Stimulated activated effector memory CD8-positive, alpha-beta T cell treated with anti-CD3 and anti-CD28 coated beads, Interleukin-12 subunit alpha, Interleukin-12 subunit beta, amount 100 ng/mL, for 72 hours (primary cell): ENCODE measurements at regions not wholly inside any gene's neighbourhood (a gene's known extent, or its start where the extent isn't known, plus 50 kb on each side); places are given as distances from the start of the nearest gene placed in this dataset.

Experiments used
- ATAC-seq: fragments of 150-1000 bp; cut with Tn5 transposase; 2 replicates; pipeline ENCODE4 v1.10.0; 2021
- DNase-seq, 2 donors: peaks; one replicate each; pipeline ENCODE4 v3.0.0; 2021 to 2022; ENCODE audit warnings: low spot score in 2 of 2
- H3K27ac Mint-ChIP-seq: one replicate; pipeline ENCODE4 v1.8.0; 2022; ENCODE audit warnings: mild to moderate bottlenecking, mixed read lengths
- H3K36me3 Mint-ChIP-seq: one replicate; pipeline ENCODE4 v1.8.0; 2022; ENCODE audit warnings: mild to moderate bottlenecking, mixed read lengths
- H3K4me1 Mint-ChIP-seq: one replicate; pipeline ENCODE4 v1.8.0; 2022; ENCODE audit warnings: mixed read lengths
- H3K4me3 Mint-ChIP-seq: one replicate; pipeline ENCODE4 v1.8.0; 2022; ENCODE audit warnings: mild to moderate bottlenecking, mixed read lengths
- H3K9me3 Mint-ChIP-seq: one replicate; pipeline ENCODE4 v1.8.0; 2022; ENCODE audit warnings: mixed read lengths

- Mint-ChIP-seq H3K4me1 (no peaks in the 10 kb centered on the region), H3K9me3 (peaks cover 7% of the 10 kb centered on the region), H3K4me3 (no peak overlapping the region), H3K27ac (no peak overlapping the region), H3K36me3 (no peaks in the 10 kb centered on the region)
- no peak for ATAC-seq
- DNase-seq = no peak
Observed at GRCh38 chr2:156083763-156084493, 248.6 kb downstream of the NR4A2 start.

GRCh38 chr2:156079845-156080244 is 252.7 kb downstream of the NR4A2 start:
- H3K36me3 Mint-ChIP-seq = no peaks in the 10 kb centered on the region
- ATAC-seq = no peak
- DNase-seq = no peak
- no peak overlapping the region for H3K27ac Mint-ChIP-seq
- peaks cover 7% of the 10 kb centered on the region for H3K9me3 Mint-ChIP-seq
- no peak overlapping the region for H3K4me3 Mint-ChIP-seq
- no peaks in the 10 kb centered on the region for H3K4me1 Mint-ChIP-seq

GRCh38 chr2:156077041-156077742 is 255.3 kb downstream of the NR4A2 start:
- ATAC-seq (no peak), DNase-seq (no peak)
- no peak overlapping the region for H3K4me3 Mint-ChIP-seq
- no peak overlapping the region for H3K27ac Mint-ChIP-seq
- H3K36me3 Mint-ChIP-seq = no peaks in the 10 kb centered on the region
- H3K4me1 Mint-ChIP-seq = no peaks in the 10 kb centered on the region
- peaks cover 3% of the 10 kb centered on the region for H3K9me3 Mint-ChIP-seq

GRCh38 chr2:156065912-156066311 is 266.6 kb downstream of the NR4A2 start:
- DNase-seq (no peak), ATAC-seq (no peak)
- no peaks in the 10 kb centered on the region for H3K36me3 Mint-ChIP-seq
- no peak overlapping the region for H3K27ac Mint-ChIP-seq
- no peak overlapping the region for H3K4me3 Mint-ChIP-seq
- H3K4me1 Mint-ChIP-seq = no peaks in the 10 kb centered on the region
- no peaks in the 10 kb centered on the region for H3K9me3 Mint-ChIP-seq

GRCh38 chr2:156064540-156064939 is 268.0 kb downstream of the NR4A2 start:
- ATAC-seq (no peak), DNase-seq (no peak)
- no peak overlapping the region for H3K27ac Mint-ChIP-seq
- no peaks in the 10 kb centered on the region for H3K36me3 Mint-ChIP-seq
- H3K9me3 Mint-ChIP-seq = no peaks in the 10 kb centered on the region
- H3K4me1 Mint-ChIP-seq = no peaks in the 10 kb centered on the region
- no peak overlapping the region for H3K4me3 Mint-ChIP-seq

- DNase-seq (no peak), ATAC-seq (no peak)
- Mint-ChIP-seq H3K4me3 (no peak overlapping the region), H3K9me3 (no peaks in the 10 kb centered on the region), H3K27ac (no peak overlapping the region), H3K4me1 (no peaks in the 10 kb centered on the region), H3K36me3 (no peaks in the 10 kb centered on the region)
Observed at GRCh38 chr2:156057647-156058046, 274.9 kb downstream of the NR4A2 start.

GRCh38 chr2:156054983-156055382 is 277.5 kb downstream of the NR4A2 start:
- no peaks in the 10 kb centered on the region for H3K36me3 Mint-ChIP-seq
- DNase-seq (no peak), ATAC-seq (no peak)
- H3K27ac Mint-ChIP-seq = no peak overlapping the region
- no peaks in the 10 kb centered on the region for H3K4me1 Mint-ChIP-seq
- H3K9me3 Mint-ChIP-seq = no peaks in the 10 kb centered on the region
- no peak overlapping the region for H3K4me3 Mint-ChIP-seq

- ATAC-seq = no peak
Observed at GRCh38 chr2:156046900-156047299, 285.6 kb downstream of the NR4A2 start.

GRCh38 chr2:156042895-156043294 is 289.6 kb downstream of the NR4A2 start:
- ATAC-seq (no peak), DNase-seq (no peak)
- no peak overlapping the region for H3K27ac Mint-ChIP-seq
- H3K4me3 Mint-ChIP-seq = no peak overlapping the region
- H3K36me3 Mint-ChIP-seq = no peaks in the 10 kb centered on the region
- no peaks in the 10 kb centered on the region for H3K4me1 Mint-ChIP-seq
- H3K9me3 Mint-ChIP-seq = no peaks in the 10 kb centered on the region

More at GRCh38 chr2:156046900-156047299, 285.6 kb downstream of the NR4A2 start:
- Mint-ChIP-seq H3K9me3 (no peaks in the 10 kb centered on the region), H3K27ac (no peak overlapping the region), H3K36me3 (no peaks in the 10 kb centered on the region), H3K4me3 (no peak overlapping the region), H3K4me1 (no peaks in the 10 kb centered on the region)
- DNase-seq = no peak

GRCh38 chr2:156038021-156038420 is 294.5 kb downstream of the NR4A2 start:
- Mint-ChIP-seq H3K36me3 (no peaks in the 10 kb centered on the region), H3K27ac (no peak overlapping the region), H3K4me1 (no peaks in the 10 kb centered on the region), H3K9me3 (no peaks in the 10 kb centered on the region), H3K4me3 (no peak overlapping the region)
- DNase-seq (no peak), ATAC-seq (peak; percentile 44)

GRCh38 chr2:156037482-156037881 is 295.0 kb downstream of the NR4A2 start:
- no peaks in the 10 kb centered on the region for H3K9me3 Mint-ChIP-seq
- DNase-seq (no peak), ATAC-seq (no peak)
- no peak overlapping the region for H3K27ac Mint-ChIP-seq
- no peaks in the 10 kb centered on the region for H3K36me3 Mint-ChIP-seq
- no peaks in the 10 kb centered on the region for H3K4me1 Mint-ChIP-seq
- H3K4me3 Mint-ChIP-seq = no peak overlapping the region

- DNase-seq (no peak), ATAC-seq (no peak)
- Mint-ChIP-seq H3K4me1 (no peaks in the 10 kb centered on the region), H3K36me3 (no peaks in the 10 kb centered on the region), H3K4me3 (no peak overlapping the region), H3K9me3 (no peaks in the 10 kb centered on the region), H3K27ac (no peak overlapping the region)
Observed at GRCh38 chr2:156031121-156031520, 301.4 kb downstream of the NR4A2 start.

- H3K36me3 Mint-ChIP-seq = no peaks in the 10 kb centered on the region
- no peak overlapping the region for H3K4me3 Mint-ChIP-seq
- H3K4me1 Mint-ChIP-seq = no peaks in the 10 kb centered on the region
- DNase-seq = no peak
- no peak overlapping the region for H3K27ac Mint-ChIP-seq
- no peak for ATAC-seq
- no peaks in the 10 kb centered on the region for H3K9me3 Mint-ChIP-seq
Observed at GRCh38 chr2:156023229-156023869, 309.2 kb downstream of the NR4A2 start.

- Mint-ChIP-seq H3K27ac (no peak overlapping the region), H3K36me3 (no peaks in the 10 kb centered on the region), H3K4me1 (no peaks in the 10 kb centered on the region), H3K9me3 (no peaks in the 10 kb centered on the region), H3K4me3 (no peak overlapping the region)
- ATAC-seq (no peak), DNase-seq (no peak)
Observed at GRCh38 chr2:156021146-156022040, 311.1 kb downstream of the NR4A2 start.

- Mint-ChIP-seq H3K27ac (no peak overlapping the region), H3K4me3 (no peak overlapping the region), H3K36me3 (no peaks in the 10 kb centered on the region), H3K9me3 (no peaks in the 10 kb centered on the region), H3K4me1 (no peaks in the 10 kb centered on the region)
- DNase-seq = no peak
- ATAC-seq = no peak
Observed at GRCh38 chr2:156019341-156019740, 313.2 kb downstream of the NR4A2 start.
